HG03139 (cell line): ENCODE measurements at regions not wholly inside any gene's neighbourhood (a gene's known extent, or its start where the extent isn't known, plus 50 kb on each side); places are given as distances from the start of the nearest gene placed in this dataset.

Source experiments
- ATAC-seq: cut with Tn5 transposase; IDR thresholded peaks from one replicate; pipeline ENCODE4 v1.9.1; 2021; ENCODE audit not compliant: unreplicated experiment

- no peak for ATAC-seq
These were observed 328.4 kb downstream of the MAF start for GRCh38 chr16:79272141-79272577.

DNA sequence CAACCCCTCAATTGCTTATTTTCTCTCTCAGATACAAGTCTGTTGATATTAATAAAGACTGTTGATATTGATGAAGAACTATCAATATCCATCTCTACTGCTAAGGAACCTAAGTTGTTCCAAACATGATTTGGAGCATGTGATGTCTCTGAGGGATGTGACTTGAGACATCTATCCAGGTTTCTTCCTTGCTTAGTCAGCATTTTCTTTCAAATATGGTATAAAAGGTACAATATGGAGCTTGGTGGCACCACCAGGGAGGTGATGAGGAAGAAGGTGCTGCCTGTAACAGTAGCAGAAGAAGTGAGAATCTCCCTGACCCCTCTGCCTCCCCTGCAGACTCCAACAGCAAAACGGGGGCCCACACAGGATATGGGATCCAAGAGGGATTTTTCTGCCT, 329.0 kb downstream of the MAF start:
- no peak for ATAC-seq

DNA sequence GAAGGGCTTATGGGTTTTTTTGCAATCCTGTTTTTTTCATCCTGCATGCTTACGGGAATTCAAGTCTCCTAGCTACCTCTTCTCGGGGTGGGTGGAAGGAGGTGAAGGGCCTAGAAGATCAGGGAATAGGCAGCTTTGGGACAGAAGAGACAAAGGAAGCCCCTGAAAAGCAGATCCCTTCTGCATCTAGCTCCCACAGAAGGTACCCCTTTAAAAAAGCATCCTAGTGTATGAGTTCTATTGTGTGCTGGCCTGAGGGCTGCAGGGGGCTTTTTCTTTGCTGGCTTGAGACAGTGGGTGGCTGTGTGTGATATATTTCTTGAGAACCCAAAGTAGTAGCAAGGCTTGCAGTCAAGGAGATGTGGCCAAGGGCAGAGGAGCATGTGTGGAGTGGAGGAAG, 330.5 kb downstream of the MAF start:
- ATAC-seq: no peak

GRCh38 chr16:79269211-79269863, 331.2 kb downstream of the MAF start:
- ATAC-seq: peak; percentile 94

- ATAC-seq: no peak
These were observed 332.8 kb downstream of the MAF start for GRCh38 chr16:79267781-79268180.

DNA sequence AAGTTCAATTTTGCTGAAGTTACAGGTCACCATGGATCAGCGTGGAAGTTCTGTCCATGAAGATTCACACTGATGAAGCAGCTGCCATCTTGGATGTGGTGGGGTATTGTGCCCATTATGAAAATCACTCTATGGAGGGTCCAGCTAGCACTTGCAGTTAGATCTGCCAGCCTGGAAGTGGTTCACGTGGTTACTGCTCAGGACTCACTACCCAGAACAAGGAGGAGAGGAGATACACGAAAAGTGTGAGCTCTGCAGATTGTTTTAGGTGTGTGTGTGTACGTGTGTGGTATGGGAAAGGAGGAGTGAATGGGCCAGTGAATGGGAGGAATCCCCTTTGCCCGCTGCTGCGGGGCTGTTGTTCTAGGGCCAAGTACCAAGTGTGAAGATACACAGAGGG, 333.4 kb downstream of the MAF start:
- ATAC-seq: no peak

DNA sequence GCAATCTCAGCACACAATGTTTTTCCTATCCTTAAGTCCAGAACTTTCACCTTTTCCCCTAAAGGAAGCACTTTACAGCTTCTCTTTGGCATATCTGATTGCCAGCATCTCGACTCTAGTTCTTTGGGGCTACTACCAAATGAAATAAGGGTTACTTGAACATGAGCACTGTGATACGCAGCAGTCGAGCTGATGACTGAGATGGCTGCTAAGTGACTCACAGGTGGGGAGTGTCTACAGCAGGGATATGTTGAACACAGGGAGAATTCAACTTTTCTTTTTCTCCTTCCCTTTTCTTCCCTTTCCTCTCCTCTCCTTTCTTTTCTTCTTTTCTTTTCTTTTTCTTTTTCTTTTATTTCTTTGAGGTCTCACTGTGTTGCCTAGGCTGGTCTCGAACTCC, 334.8 kb downstream of the MAF start:
- no peak for ATAC-seq

DNA sequence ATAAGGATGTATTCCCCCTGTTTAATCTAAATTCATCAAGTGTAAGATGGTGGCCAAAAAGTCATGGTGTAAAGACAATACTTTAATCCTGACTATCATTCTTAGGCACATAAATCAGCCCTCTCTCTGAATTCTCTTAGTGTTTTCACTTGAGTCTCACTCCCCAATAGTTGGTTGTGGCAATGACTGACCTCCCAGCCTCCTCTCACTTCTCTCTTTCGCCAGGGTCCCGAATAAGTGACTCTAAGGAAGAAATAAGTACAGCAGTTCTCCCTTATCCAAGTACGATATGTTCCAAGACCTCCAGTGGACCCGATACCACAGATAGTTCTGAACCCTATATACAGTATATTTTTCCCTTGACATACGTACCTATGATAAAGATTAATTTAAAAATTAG, 335.3 kb downstream of the MAF start:
- ATAC-seq: no peak

GRCh38 chr16:79264237-79265109, 336.1 kb downstream of the MAF start:
- no peak for ATAC-seq

GRCh38 chr16:79263425-79263824, 337.1 kb downstream of the MAF start:
- ATAC-seq: no peak
